ENCODE measurements at regions not wholly inside any gene's neighbourhood (a gene's known extent, or its start where the extent isn't known, plus 50 kb on each side); places are given as distances from the start of the nearest gene placed in this dataset.

DNA sequence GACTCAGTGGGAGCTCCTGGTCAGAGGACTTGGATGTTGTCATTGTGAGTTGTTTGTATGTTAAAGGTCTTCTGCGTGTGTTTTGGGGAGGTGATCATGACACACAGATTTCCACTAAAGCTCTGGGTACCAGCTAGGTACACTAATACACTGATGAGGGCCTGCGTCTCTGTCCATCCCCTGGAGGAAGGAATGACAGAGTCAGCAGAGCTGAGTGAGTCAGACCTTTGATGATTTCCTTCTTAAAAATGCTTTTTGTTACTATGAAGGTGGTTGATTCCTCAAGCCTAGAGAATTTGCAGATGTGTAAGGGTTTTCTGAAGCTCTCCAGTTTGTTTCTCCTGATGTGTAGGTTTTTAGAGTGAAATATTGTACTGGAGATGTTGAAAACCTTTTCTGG, 424.1 kb upstream of the TPM1 start:
- no peak for DNase-seq
- peak overlapping the region; percentile 27 for H3K27ac Mint-ChIP-seq
- peaks cover 3% of the 10 kb centered on the region for H3K27me3 Mint-ChIP-seq (ENCODE audit: low read depth, poor library complexity)
- H3K4me1 Mint-ChIP-seq, result peaks cover 5% of the 10 kb centered on the region
- no peaks in the 10 kb centered on the region for H3K9me3 Mint-ChIP-seq
- H3K4me3 Mint-ChIP-seq, result no peak overlapping the region
- H3K36me3 Mint-ChIP-seq (ENCODE audit: low read depth), result no peaks in the 10 kb centered on the region
- TF ChIP-seq, protein P1, sequence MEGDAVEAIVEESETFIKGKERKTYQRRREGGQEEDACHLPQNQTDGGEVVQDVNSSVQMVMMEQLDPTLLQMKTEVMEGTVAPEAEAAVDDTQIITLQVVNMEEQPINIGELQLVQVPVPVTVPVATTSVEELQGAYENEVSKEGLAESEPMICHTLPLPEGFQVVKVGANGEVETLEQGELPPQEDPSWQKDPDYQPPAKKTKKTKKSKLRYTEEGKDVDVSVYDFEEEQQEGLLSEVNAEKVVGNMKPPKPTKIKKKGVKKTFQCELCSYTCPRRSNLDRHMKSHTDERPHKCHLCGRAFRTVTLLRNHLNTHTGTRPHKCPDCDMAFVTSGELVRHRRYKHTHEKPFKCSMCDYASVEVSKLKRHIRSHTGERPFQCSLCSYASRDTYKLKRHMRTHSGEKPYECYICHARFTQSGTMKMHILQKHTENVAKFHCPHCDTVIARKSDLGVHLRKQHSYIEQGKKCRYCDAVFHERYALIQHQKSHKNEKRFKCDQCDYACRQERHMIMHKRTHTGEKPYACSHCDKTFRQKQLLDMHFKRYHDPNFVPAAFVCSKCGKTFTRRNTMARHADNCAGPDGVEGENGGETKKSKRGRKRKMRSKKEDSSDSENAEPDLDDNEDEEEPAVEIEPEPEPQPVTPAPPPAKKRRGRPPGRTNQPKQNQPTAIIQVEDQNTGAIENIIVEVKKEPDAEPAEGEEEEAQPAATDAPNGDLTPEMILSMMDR (IDR thresholded peaks at IDR 0.05), result no peak

DNA sequence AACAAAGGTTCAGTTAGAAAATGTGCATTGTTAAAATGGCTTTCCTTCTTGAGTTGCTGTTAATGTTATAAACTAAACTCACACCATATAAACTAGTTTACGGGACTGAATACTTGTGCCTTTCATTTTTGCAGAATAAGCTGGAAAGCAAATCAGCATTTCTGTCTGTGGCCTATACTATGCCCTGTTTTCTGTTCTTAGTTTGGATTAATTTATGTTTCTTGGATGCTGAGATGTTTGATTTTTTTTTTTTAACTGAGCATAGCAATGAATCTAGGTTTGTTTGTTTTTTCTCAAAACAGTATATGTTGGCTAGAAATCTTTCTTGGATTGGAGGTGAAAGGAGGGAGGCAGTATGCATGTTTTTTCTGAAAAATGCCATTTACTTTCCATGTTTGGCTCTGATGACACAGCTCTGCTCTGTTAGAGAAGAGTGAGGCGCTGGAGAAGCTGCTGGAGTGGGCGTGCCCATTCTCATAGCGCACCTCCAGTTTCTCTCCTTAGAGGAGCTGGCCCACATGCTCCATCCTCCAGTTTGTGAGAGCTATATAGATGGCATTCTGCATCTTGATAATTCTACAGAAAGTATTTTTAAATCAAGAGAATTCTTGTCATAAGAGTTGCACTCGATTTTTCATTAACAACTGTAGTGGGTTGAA, 423.6 kb upstream of the TPM1 start:
- TF ChIP-seq, protein P1 (IDR thresholded peaks at IDR 0.05), result no peak
- H3K27me3 Mint-ChIP-seq (ENCODE audit: low read depth, poor library complexity), result peaks cover 4% of the 10 kb centered on the region
- H3K36me3 Mint-ChIP-seq (ENCODE audit: low read depth), result no peaks in the 10 kb centered on the region
- no peak overlapping the region for H3K4me3 Mint-ChIP-seq
- DNase-seq, result no peak
- no peak overlapping the region for H3K27ac Mint-ChIP-seq
- H3K4me1 Mint-ChIP-seq, result peaks cover 5% of the 10 kb centered on the region
- no peaks in the 10 kb centered on the region for H3K9me3 Mint-ChIP-seq

DNA sequence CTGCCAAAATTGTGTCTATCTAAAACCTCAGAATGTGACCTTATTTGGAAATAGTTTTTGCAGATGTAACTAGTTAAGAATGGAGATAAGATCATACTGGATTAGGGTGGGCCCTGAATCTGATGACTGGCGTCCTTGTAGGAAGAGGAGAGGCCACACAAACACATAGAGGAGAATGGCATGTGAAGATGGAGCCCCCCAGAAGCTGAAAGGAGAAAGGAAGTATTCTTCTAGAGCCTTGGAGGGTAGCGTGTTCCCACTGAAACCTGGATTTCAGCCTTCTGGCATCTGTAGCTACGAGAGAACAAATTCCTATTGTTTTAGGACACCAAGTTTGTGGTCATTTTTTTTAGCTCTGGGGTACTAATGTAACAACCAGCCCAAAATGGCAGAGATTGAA, 423.0 kb upstream of the TPM1 start:
- TF ChIP-seq, protein P1 (IDR thresholded peaks at IDR 0.05), result no peak
- Mint-ChIP-seq H3K9me3 (no peaks in the 10 kb centered on the region), H3K27ac (no peak overlapping the region), H3K36me3 (ENCODE audit: low read depth) (no peaks in the 10 kb centered on the region), H3K27me3 (ENCODE audit: low read depth, poor library complexity) (peaks cover 4% of the 10 kb centered on the region), H3K4me3 (no peak overlapping the region), H3K4me1 (peaks cover 10% of the 10 kb centered on the region)
- no peak for DNase-seq

DNA sequence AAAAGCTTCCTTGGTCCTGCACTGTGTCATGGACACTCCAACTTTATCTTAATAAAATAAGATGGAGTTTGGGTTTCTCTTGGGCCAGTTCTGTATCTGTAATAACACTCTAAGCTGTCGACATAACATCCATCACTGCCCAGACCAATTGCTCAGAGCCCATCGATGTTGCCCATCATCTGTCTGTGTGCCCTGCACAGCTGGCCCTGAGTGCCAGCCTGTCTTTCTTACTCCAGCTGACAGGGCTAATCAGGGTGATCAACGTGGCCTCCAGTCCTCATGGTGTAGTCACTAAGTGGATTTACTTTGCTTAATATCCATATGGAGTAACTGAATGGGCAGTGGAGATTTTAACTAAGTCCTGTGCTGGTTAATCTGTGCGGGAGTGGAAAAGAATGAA, 419.8 kb upstream of the TPM1 start:
- Mint-ChIP-seq H3K27ac (no peak overlapping the region), H3K9me3 (no peaks in the 10 kb centered on the region), H3K27me3 (ENCODE audit: low read depth, poor library complexity) (peaks cover 4% of the 10 kb centered on the region), H3K36me3 (ENCODE audit: low read depth) (no peaks in the 10 kb centered on the region), H3K4me1 (peaks cover 29% of the 10 kb centered on the region), H3K4me3 (no peak overlapping the region)
- TF ChIP-seq, protein P1 (IDR thresholded peaks at IDR 0.05), result no peak
- DNase-seq, result no peak

- DNase-seq, result no peak
- Mint-ChIP-seq H3K9me3 (no peaks in the 10 kb centered on the region), H3K4me1 (peaks cover 29% of the 10 kb centered on the region), H3K4me3 (no peak overlapping the region), H3K36me3 (ENCODE audit: low read depth) (no peaks in the 10 kb centered on the region), H3K27me3 (ENCODE audit: low read depth, poor library complexity) (peaks cover 4% of the 10 kb centered on the region), H3K27ac (peak overlapping the region; percentile 70)
- TF ChIP-seq, protein P1 (IDR thresholded peaks at IDR 0.05), result no peak
These were observed 417.8 kb upstream of the TPM1 start for GRCh38 chr15:62624547-62625378.
